ENCODE measurements at regions not wholly inside any gene's neighbourhood (a gene's known extent, or its start where the extent isn't known, plus 50 kb on each side); places are given as distances from the start of the nearest gene placed in this dataset.

GRCh38 chr12:100058482-100059029 lies 73.8 kb upstream of the ANKS1B start:
- TF ChIP-seq CTCF (conservative IDR thresholded peaks at IDR 0.05 in 1 of 2, IDR thresholded peaks at IDR 0.05 in 1 of 2; ENCODE audit: low read depth in 1 of 2, low read length in 2 of 2) (peak; percentile 45 to 53), EZH2 (IDR thresholded peaks at IDR 0.05; ENCODE audit: low read length, missing control alignments) (no peak)

Measured in fibroblast of lung (primary cell).